NCI-H460 (cell line): ENCODE measurements at regions not wholly inside any gene's neighbourhood (a gene's known extent, or its start where the extent isn't known, plus 50 kb on each side); places are given as distances from the start of the nearest gene placed in this dataset.
A peak's percentile ranks its signal among the peaks of the same experiment; 100 is the strongest.
"Not testable (repeated sequence)": the region's sequence is repeated elsewhere in the genome, so short reads cannot be mapped to it uniquely, and the experiment has no call there.

ENCODE experiments used
- DNase-seq: peaks from one replicate; pipeline ENCODE4 v3.0.0-alpha.2; 2016; ENCODE audit warnings: low read depth; ENCODE audit errors: extremely low read depth

GRCh38 chr1:67609577-67610341 is 75.2 kb upstream of the GADD45A start:
- no peak for DNase-seq

- no peak for DNase-seq
Measured at GRCh38 chr1:67610450-67610849, 74.6 kb upstream of the GADD45A start.

- no peak for DNase-seq
Measured at GRCh38 chr1:67611846-67612245, 73.2 kb upstream of the GADD45A start.

GRCh38 chr1:67612788-67613241 is 72.2 kb upstream of the GADD45A start:
- DNase-seq: no peak

GRCh38 chr1:67613479-67613878 is 71.5 kb upstream of the GADD45A start:
- not testable (repeated sequence) for DNase-seq

- peak; percentile 35 for DNase-seq
Measured at GRCh38 chr1:67614511-67614934, 70.5 kb upstream of the GADD45A start.

GRCh38 chr1:67615886-67616285 is 69.1 kb upstream of the GADD45A start:
- no peak for DNase-seq

- no peak for DNase-seq
Measured at GRCh38 chr1:67616394-67616985, 68.5 kb upstream of the GADD45A start.

- DNase-seq: no peak
Measured at GRCh38 chr1:67618285-67619018, 66.5 kb upstream of the GADD45A start.

GRCh38 chr1:67619080-67619479 is 65.9 kb upstream of the GADD45A start:
- DNase-seq: no peak

- DNase-seq: no peak
Measured at GRCh38 chr1:67623906-67624305, 61.1 kb upstream of the GADD45A start.

- DNase-seq: no peak
Measured at GRCh38 chr1:67624680-67625079, 60.3 kb upstream of the GADD45A start.

GRCh38 chr1:67626090-67626860 is 58.7 kb upstream of the GADD45A start:
- DNase-seq: no peak

GRCh38 chr1:67626861-67627235 is 58.2 kb upstream of the GADD45A start:
- no peak for DNase-seq

- no peak for DNase-seq
Measured at GRCh38 chr1:67627336-67627735, 57.7 kb upstream of the GADD45A start.

- DNase-seq: no peak
Measured at GRCh38 chr1:67627906-67628305, 57.1 kb upstream of the GADD45A start.

- no peak for DNase-seq
Measured at GRCh38 chr1:67629370-67630075, 55.5 kb upstream of the GADD45A start.

GRCh38 chr1:67630438-67631045 is 54.5 kb upstream of the GADD45A start:
- DNase-seq: no peak

GRCh38 chr1:67632356-67632755 is 52.6 kb upstream of the GADD45A start:
- no peak for DNase-seq
